OCI-M2 (cell line): ENCODE measurements at regions not wholly inside any gene's neighbourhood (a gene's known extent, or its start where the extent isn't known, plus 50 kb on each side); places are given as distances from the start of the nearest gene placed in this dataset.

Source experiments
- DNase-seq: peaks from one replicate; lab custom pipeline; 2025; ENCODE audit not compliant: unreplicated experiment; lab: John Stamatoyannopoulos, UW

- no peak for DNase-seq
These were observed 91.5 kb upstream of the SMNDC1 start for GRCh38 chr10:110396284-110396651.

- no peak for DNase-seq
These were observed 93.1 kb upstream of the SMNDC1 start for GRCh38 chr10:110397856-110398255.

- no peak for DNase-seq
These were observed 93.8 kb upstream of the SMNDC1 start for GRCh38 chr10:110398419-110399105.

GRCh38 chr10:110399106-110399964, 94.6 kb upstream of the SMNDC1 start:
- no peak for DNase-seq

GRCh38 chr10:110399965-110400933, 95.5 kb upstream of the SMNDC1 start:
- no peak for DNase-seq

GRCh38 chr10:110401401-110402076, 96.2 kb upstream of the DUSP5 start:
- DNase-seq, result no peak

GRCh38 chr10:110402077-110402416, 95.7 kb upstream of the DUSP5 start:
- DNase-seq, result no peak

GRCh38 chr10:110403593-110403992, 94.1 kb upstream of the DUSP5 start:
- no peak for DNase-seq

GRCh38 chr10:110404413-110404812, 93.3 kb upstream of the DUSP5 start:
- no peak for DNase-seq

GRCh38 chr10:110404825-110405224, 92.9 kb upstream of the DUSP5 start:
- no peak for DNase-seq

- no peak for DNase-seq
These were observed 92.3 kb upstream of the DUSP5 start for GRCh38 chr10:110405380-110405779.

- DNase-seq, result no peak
These were observed 90.2 kb upstream of the DUSP5 start for GRCh38 chr10:110407301-110408170.

GRCh38 chr10:110408203-110408871, 89.4 kb upstream of the DUSP5 start:
- no peak for DNase-seq

- no peak for DNase-seq
These were observed 88.8 kb upstream of the DUSP5 start for GRCh38 chr10:110408943-110409342.

- DNase-seq, result no peak
These were observed 88.2 kb upstream of the DUSP5 start for GRCh38 chr10:110409488-110409887.

GRCh38 chr10:110409926-110410325, 87.8 kb upstream of the DUSP5 start:
- no peak for DNase-seq

- DNase-seq, result no peak
These were observed 87.2 kb upstream of the DUSP5 start for GRCh38 chr10:110410329-110411046.

GRCh38 chr10:110411047-110411410, 86.7 kb upstream of the DUSP5 start:
- DNase-seq, result no peak
